Endothelial cell of umbilical vein (primary cell): ENCODE measurements at regions not wholly inside any gene's neighbourhood (a gene's known extent, or its start where the extent isn't known, plus 50 kb on each side); places are given as distances from the start of the nearest gene placed in this dataset.

Experiments
- FOS ChIP-seq: IDR thresholded peaks from 2 replicates; pipeline ENCODE4 v1.6.1; 2011; ENCODE audit warnings: mild to moderate bottlenecking, low read length, moderate library complexity, borderline replicate concordance; ENCODE audit not compliant: insufficient read depth
- GATA2 ChIP-seq: IDR thresholded peaks from 2 replicates; pipeline ENCODE4 v1.7.0; 2011; ENCODE audit warnings: low read depth, mild to moderate bottlenecking, moderate library complexity, mixed read lengths, low read length; ENCODE audit not compliant: insufficient read length, insufficient read depth
- POLR2A ChIP-seq: IDR thresholded peaks from 2 replicates; pipeline ENCODE4 v1.6.1; 2012; ENCODE audit warnings: low read depth, mild to moderate bottlenecking, control low read depth, low read length
- POLR2AphosphoS5 ChIP-seq: IDR thresholded peaks from 2 replicates; pipeline ENCODE4 v1.6.1; 2012; ENCODE audit warnings: low read depth, mild to moderate bottlenecking, control low read depth, low read length, moderate library complexity; ENCODE audit not compliant: insufficient read depth
- TF ChIP-seq, protein P1 (sequence below), 2 donors: IDR thresholded peaks; 1 replicate in 1 of 2; 2 replicates in 1 of 2; pipeline ENCODE4 v1.5.1; 2011; ENCODE audit warnings: low read length in 2 of 2, mild to moderate bottlenecking in 2 of 2, moderate library complexity in 2 of 2, control low read depth in 1 of 2, inconsistent platforms in 1 of 2, low read depth in 1 of 2; ENCODE audit not compliant: insufficient read depth in 1 of 2; ENCODE audit errors: extremely low read depth in 1 of 2

DNA sequence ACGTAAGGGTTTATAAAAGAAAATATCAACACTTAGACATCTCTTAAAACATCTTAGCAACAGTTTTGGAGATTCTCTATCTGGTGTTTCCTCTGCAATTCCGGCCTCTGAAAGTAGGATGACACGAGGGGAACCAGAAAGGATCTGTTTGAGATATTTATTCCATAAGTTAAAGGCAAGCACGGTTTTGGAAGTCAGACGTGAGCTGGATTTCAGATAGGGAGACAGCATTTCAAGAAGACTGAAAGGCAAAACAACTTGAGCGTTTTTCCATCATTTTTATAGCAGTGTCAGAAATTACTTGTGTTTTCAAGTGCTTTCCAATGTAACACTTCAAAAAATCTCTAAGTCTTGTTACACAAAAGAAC, 52.9 kb upstream of the BTN3A2 start:
- TF ChIP-seq, protein P1, sequence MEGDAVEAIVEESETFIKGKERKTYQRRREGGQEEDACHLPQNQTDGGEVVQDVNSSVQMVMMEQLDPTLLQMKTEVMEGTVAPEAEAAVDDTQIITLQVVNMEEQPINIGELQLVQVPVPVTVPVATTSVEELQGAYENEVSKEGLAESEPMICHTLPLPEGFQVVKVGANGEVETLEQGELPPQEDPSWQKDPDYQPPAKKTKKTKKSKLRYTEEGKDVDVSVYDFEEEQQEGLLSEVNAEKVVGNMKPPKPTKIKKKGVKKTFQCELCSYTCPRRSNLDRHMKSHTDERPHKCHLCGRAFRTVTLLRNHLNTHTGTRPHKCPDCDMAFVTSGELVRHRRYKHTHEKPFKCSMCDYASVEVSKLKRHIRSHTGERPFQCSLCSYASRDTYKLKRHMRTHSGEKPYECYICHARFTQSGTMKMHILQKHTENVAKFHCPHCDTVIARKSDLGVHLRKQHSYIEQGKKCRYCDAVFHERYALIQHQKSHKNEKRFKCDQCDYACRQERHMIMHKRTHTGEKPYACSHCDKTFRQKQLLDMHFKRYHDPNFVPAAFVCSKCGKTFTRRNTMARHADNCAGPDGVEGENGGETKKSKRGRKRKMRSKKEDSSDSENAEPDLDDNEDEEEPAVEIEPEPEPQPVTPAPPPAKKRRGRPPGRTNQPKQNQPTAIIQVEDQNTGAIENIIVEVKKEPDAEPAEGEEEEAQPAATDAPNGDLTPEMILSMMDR (IDR thresholded peaks at IDR 0.05; ENCODE audit: extremely low read depth in 1 of 2, insufficient read depth in 1 of 2, low read depth in 1 of 2, low read length in 2 of 2) = no peak
- TF ChIP-seq POLR2AphosphoS5 (no peak), FOS (no peak), POLR2A (no peak), GATA2 (no peak)
